ENCODE measurements at regions not wholly inside any gene's neighbourhood (a gene's known extent, or its start where the extent isn't known, plus 50 kb on each side); places are given as distances from the start of the nearest gene placed in this dataset.
A peak's percentile ranks its signal among the peaks of the same experiment; 100 is the strongest.

DNA sequence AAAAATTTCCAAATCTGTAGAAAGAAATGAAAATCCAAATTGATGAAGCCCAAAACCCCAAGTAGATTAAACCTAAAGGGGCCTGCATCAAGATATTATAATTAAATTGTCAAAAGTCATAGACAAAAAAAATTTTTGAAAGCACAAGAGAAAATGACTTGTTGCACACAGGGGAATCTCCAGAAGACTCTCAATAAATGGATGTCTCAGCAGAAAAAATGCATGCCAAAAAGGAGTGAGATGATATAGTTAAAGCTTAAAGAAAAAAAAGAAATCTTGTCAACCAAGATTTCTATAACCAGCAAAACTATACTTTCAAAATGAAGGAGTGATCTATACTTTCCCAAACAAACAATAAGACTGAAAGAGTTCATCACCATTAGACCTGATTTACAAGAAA is 393.2 kb upstream of the SPAG17 start:
- ChIA-PET POLR2A (no interaction called here), CTCF (ENCODE audit: low intra/inter-chr PET ratio, low total read pairs) (no interaction called here)
- intact Hi-C loops (cut with micrococcal nuclease; ENCODE audit: unreplicated experiment) = no loop called here
- FAIRE-seq (no peak), DNase-seq (ENCODE audit: low spot score) (no peak), ATAC-seq (no peak)
- in situ Hi-C loops (cut with HindIII; ENCODE audit: extremely low pct_ligation_motif_present, low pct_unique_long_range_greater_than_20kb) = no loop called here
- H3K9ac ChIP-seq (ENCODE audit: insufficient read depth, low read depth, low read length) = no peak overlapping the region
- no peak overlapping the region for H3K27ac ChIP-seq (ENCODE audit: extremely low read length, insufficient read depth, low read length)
- H2AFZ ChIP-seq (ENCODE audit: low read length) = no peak overlapping the region
- H3K9me3 ChIP-seq (ENCODE audit: low read length) = peaks cover 10% of the 10 kb centered on the region
- H3K4me2 ChIP-seq (ENCODE audit: low read depth, low read length) = no peak overlapping the region
- H3K79me2 ChIP-seq (ENCODE audit: insufficient read depth, low read length) = no peaks in the 10 kb centered on the region
- no peaks in the 10 kb centered on the region for H3K27me3 ChIP-seq (ENCODE audit: control insufficient read depth in 1 of 2, insufficient read depth in 2 of 2, low read length in 2 of 2)
- BruUV-seq (replicated peaks) = no TSS peak
- H4K20me1 ChIP-seq (ENCODE audit: insufficient read depth, low read length) = no peaks in the 10 kb centered on the region
- H3K4me1 ChIP-seq (ENCODE audit: insufficient read depth, low read length) = no peaks in the 10 kb centered on the region
- TF ChIP-seq ZNF501 (CRISPR knock-in tag; IDR thresholded peaks at IDR 0.05) (no peak), SRY (CRISPR knock-in tag; IDR thresholded peaks at IDR 0.05) (no peak), CEBPG (CRISPR knock-in tag; IDR thresholded peaks at IDR 0.05) (no peak), MAFK (conservative IDR thresholded peaks at IDR 0.05 in 1 of 2, IDR thresholded peaks at IDR 0.05 in 1 of 2; ENCODE audit: low read length in 2 of 2) (peak in 1 of 2 experiments; percentile 36; a peak in 1 of 4 replicates), ZNF17 (CRISPR knock-in tag; IDR thresholded peaks at IDR 0.05) (no peak)
- no peaks in the 10 kb centered on the region for H3K36me3 ChIP-seq (replicated peaks in 1 of 2; ENCODE audit: control insufficient read depth in 1 of 2, insufficient read depth in 2 of 2, low read length in 2 of 2)
- no peak overlapping the region for H3K4me3 ChIP-seq (replicated peaks in 1 of 3; ENCODE audit: insufficient read depth in 1 of 3, low read depth in 2 of 3, low read length in 3 of 3)

DNA sequence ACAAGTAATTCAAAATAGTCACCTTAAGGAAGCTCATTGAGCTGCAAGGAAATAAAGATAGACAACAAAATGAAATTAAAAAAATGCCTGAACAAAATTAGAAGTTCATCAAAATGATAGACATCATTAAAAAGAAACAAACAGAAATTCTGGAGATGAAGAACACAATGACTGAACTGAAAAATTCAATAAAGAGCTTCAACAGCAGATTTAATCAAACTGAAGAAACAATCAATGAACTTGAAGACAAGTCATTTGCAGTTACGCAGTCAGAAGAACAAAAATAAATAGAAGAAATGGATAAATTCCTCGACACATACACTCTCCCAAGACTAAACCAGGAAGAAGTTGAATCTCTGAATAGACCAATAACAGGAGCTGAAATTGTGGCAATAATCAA is 390.0 kb upstream of the SPAG17 start:
- Histone ChIP-seq H2AFZ (ENCODE audit: low read length) (no peak overlapping the region), H3K4me3 (replicated peaks in 1 of 3; ENCODE audit: insufficient read depth in 1 of 3, low read depth in 2 of 3, low read length in 3 of 3) (no peak overlapping the region), H4K20me1 (ENCODE audit: insufficient read depth, low read length) (no peaks in the 10 kb centered on the region), H3K9ac (ENCODE audit: insufficient read depth, low read depth, low read length) (no peak overlapping the region), H3K4me2 (ENCODE audit: low read depth, low read length) (no peak overlapping the region), H3K27me3 (ENCODE audit: control insufficient read depth in 1 of 2, insufficient read depth in 2 of 2, low read length in 2 of 2) (no peaks in the 10 kb centered on the region), H3K79me2 (ENCODE audit: insufficient read depth, low read length) (no peaks in the 10 kb centered on the region), H3K27ac (ENCODE audit: extremely low read length, insufficient read depth, low read length) (no peak overlapping the region), H3K4me1 (ENCODE audit: insufficient read depth, low read length) (no peaks in the 10 kb centered on the region), H3K36me3 (replicated peaks in 1 of 2; ENCODE audit: control insufficient read depth in 1 of 2, insufficient read depth in 2 of 2, low read length in 2 of 2) (no peaks in the 10 kb centered on the region), H3K9me3 (ENCODE audit: low read length) (peaks cover 10% of the 10 kb centered on the region)
- in situ Hi-C loops (cut with HindIII; ENCODE audit: extremely low pct_ligation_motif_present, low pct_unique_long_range_greater_than_20kb) = no loop called here
- FAIRE-seq = no peak
- POLR2A ChIA-PET = no interaction called here
- DNase-seq (ENCODE audit: low spot score) = no peak
- CTCF ChIA-PET (ENCODE audit: low intra/inter-chr PET ratio, low total read pairs) = no interaction called here
- intact Hi-C loops (cut with micrococcal nuclease; ENCODE audit: unreplicated experiment) = no loop called here
- TF ChIP-seq HNRNPLL (IDR thresholded peaks at IDR 0.05; ENCODE audit: low read depth, low read length, poor library complexity, severe bottlenecking) (no peak), POLR2A (IDR thresholded peaks at IDR 0.05; ENCODE audit: insufficient read depth in 1 of 2, low read depth in 2 of 2, low read length in 2 of 2) (no peak), EP300 (IDR thresholded peaks at IDR 0.05; ENCODE audit: low read depth in 2 of 2, low read length in 2 of 2) (no peak), EP300 (CRISPR knock-in tag; IDR thresholded peaks at IDR 0.05; ENCODE audit: borderline replicate concordance) (no peak), SIX1 (CRISPR knock-in tag; IDR thresholded peaks at IDR 0.05; ENCODE audit: borderline replicate concordance) (no peak), ZNF160 (CRISPR knock-in tag; IDR thresholded peaks at IDR 0.05) (peak; percentile 94), ZNF10 (CRISPR knock-in tag; IDR thresholded peaks at IDR 0.05; ENCODE audit: borderline replicate concordance, low read depth) (no peak)
- TF ChIP-seq, protein P1, sequence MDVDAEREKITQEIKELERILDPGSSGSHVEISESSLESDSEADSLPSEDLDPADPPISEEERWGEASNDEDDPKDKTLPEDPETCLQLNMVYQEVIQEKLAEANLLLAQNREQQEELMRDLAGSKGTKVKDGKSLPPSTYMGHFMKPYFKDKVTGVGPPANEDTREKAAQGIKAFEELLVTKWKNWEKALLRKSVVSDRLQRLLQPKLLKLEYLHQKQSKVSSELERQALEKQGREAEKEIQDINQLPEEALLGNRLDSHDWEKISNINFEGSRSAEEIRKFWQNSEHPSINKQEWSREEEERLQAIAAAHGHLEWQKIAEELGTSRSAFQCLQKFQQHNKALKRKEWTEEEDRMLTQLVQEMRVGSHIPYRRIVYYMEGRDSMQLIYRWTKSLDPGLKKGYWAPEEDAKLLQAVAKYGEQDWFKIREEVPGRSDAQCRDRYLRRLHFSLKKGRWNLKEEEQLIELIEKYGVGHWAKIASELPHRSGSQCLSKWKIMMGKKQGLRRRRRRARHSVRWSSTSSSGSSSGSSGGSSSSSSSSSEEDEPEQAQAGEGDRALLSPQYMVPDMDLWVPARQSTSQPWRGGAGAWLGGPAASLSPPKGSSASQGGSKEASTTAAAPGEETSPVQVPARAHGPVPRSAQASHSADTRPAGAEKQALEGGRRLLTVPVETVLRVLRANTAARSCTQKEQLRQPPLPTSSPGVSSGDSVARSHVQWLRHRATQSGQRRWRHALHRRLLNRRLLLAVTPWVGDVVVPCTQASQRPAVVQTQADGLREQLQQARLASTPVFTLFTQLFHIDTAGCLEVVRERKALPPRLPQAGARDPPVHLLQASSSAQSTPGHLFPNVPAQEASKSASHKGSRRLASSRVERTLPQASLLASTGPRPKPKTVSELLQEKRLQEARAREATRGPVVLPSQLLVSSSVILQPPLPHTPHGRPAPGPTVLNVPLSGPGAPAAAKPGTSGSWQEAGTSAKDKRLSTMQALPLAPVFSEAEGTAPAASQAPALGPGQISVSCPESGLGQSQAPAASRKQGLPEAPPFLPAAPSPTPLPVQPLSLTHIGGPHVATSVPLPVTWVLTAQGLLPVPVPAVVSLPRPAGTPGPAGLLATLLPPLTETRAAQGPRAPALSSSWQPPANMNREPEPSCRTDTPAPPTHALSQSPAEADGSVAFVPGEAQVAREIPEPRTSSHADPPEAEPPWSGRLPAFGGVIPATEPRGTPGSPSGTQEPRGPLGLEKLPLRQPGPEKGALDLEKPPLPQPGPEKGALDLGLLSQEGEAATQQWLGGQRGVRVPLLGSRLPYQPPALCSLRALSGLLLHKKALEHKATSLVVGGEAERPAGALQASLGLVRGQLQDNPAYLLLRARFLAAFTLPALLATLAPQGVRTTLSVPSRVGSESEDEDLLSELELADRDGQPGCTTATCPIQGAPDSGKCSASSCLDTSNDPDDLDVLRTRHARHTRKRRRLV (CRISPR knock-in tag; IDR thresholded peaks at IDR 0.05) = no peak
- ATAC-seq = no peak
- BruUV-seq (replicated peaks) = no TSS peak
- 14% methylated on average over 2 of the region's 2 CpGs for WGBS (ENCODE audit: low lambda C conversion rate)
